WTC11 (cell line): ENCODE measurements at regions not wholly inside any gene's neighbourhood (a gene's known extent, or its start where the extent isn't known, plus 50 kb on each side); places are given as distances from the start of the nearest gene placed in this dataset.
"Not testable (repeated sequence)": the region's sequence is repeated elsewhere in the genome, so short reads cannot be mapped to it uniquely, and the experiment has no call there.

Experiments used
- ATAC-seq: fragments of 200-7000 bp; cut with Tn5 transposase; 2 replicates; pipeline ENCODE4 v1.10.0; 2021; ENCODE audit warnings: mild to moderate bottlenecking, moderate library complexity
- CTCF ChIA-PET: fragments of 300-600 bp; sonication (Branson Sonifier 250); formaldehyde crosslinking; loops from one replicate; lab custom pipeline; 2021; ENCODE audit warnings: antibody characterized with exemption; lab: Charles Lee
- POLR2A ChIA-PET: fragments of 350-600 bp; sonication (Branson Sonifier 250); formaldehyde crosslinking; loops from one replicate; lab custom pipeline; 2021; ENCODE audit warnings: antibody characterized with exemption; lab: Charles Lee
- DNase-seq: peaks from one replicate; pipeline ENCODE4 v3.0.0; 2021; ENCODE audit warnings: low spot score
- H3K27ac Mint-ChIP-seq: 2 replicates; pipeline ENCODE4 v1.8.0; 2021; ENCODE audit warnings: mixed read lengths
- H3K27me3 Mint-ChIP-seq: 2 replicates; pipeline ENCODE4 v1.8.0; 2021; ENCODE audit warnings: low read depth, mild to moderate bottlenecking, moderate library complexity, mixed read lengths
- H3K36me3 Mint-ChIP-seq: 2 replicates; pipeline ENCODE4 v1.8.0; 2021; ENCODE audit warnings: mixed read lengths
- H3K4me1 Mint-ChIP-seq: 2 replicates; pipeline ENCODE4 v1.8.0; 2022; ENCODE audit warnings: mixed read lengths
- H3K4me3 Mint-ChIP-seq: 2 replicates; pipeline ENCODE4 v1.8.0; 2021; ENCODE audit warnings: mild to moderate bottlenecking, moderate library complexity, mixed read lengths
- H3K9me3 Mint-ChIP-seq: 2 replicates; pipeline ENCODE4 v1.8.0; 2021; ENCODE audit warnings: mixed read lengths
- CREM ChIP-seq: sonication (generic); formaldehyde crosslinking; IDR thresholded peaks from 2 replicates; pipeline ENCODE4 v1.8.1; 2022; ENCODE audit warnings: mild to moderate bottlenecking, missing genetic modification reagents, moderate library complexity
- NFE2L1 ChIP-seq: sonication (generic); formaldehyde crosslinking; IDR thresholded peaks from 2 replicates; pipeline ENCODE4 v1.8.1; 2023; ENCODE audit warnings: missing genetic modification reagents
- SMAD4 ChIP-seq: sonication (generic); formaldehyde crosslinking; IDR thresholded peaks from 2 replicates; pipeline ENCODE4 v1.8.0; 2022; ENCODE audit warnings: mild to moderate bottlenecking, missing genetic modification reagents
- SOX15 ChIP-seq: fragments of 250-450 bp; sonication (Bioruptor Pico); IDR thresholded peaks from 2 replicates; pipeline ENCODE4 v1.9.0; 2021; ENCODE audit warnings: mild to moderate bottlenecking
- TEAD4 ChIP-seq: sonication (generic); formaldehyde crosslinking; IDR thresholded peaks from 2 replicates; pipeline ENCODE4 v1.8.0; 2022; ENCODE audit warnings: mild to moderate bottlenecking, missing genetic modification reagents
- TF ChIP-seq, protein P1 (sequence below): sonication (generic); formaldehyde crosslinking; IDR thresholded peaks from 2 replicates; pipeline ENCODE4 v1.8.1; 2023; ENCODE audit warnings: mild to moderate bottlenecking, moderate library complexity, missing genetic modification reagents
- TF ChIP-seq, protein P2 (sequence below): sonication (generic); formaldehyde crosslinking; IDR thresholded peaks from 2 replicates; pipeline ENCODE4 v1.8.1; 2023; ENCODE audit warnings: mild to moderate bottlenecking, missing genetic modification reagents, borderline replicate concordance
- TF ChIP-seq, protein P3 (sequence below): sonication (generic); formaldehyde crosslinking; IDR thresholded peaks from 2 replicates; pipeline ENCODE4 v1.8.1; 2022; ENCODE audit warnings: mild to moderate bottlenecking, moderate library complexity, missing genetic modification reagents
- TF ChIP-seq, protein P4 (sequence below): fragments of 250-450 bp; sonication (Bioruptor Pico); conservative IDR thresholded peaks from 2 replicates; pipeline ENCODE4 v1.9.0; 2021; ENCODE audit warnings: mild to moderate bottlenecking
- TF ChIP-seq, protein P5 (sequence below): sonication (generic); formaldehyde crosslinking; IDR thresholded peaks from 2 replicates; pipeline ENCODE4 v1.8.0; 2022; ENCODE audit warnings: missing genetic modification reagents

DNA sequence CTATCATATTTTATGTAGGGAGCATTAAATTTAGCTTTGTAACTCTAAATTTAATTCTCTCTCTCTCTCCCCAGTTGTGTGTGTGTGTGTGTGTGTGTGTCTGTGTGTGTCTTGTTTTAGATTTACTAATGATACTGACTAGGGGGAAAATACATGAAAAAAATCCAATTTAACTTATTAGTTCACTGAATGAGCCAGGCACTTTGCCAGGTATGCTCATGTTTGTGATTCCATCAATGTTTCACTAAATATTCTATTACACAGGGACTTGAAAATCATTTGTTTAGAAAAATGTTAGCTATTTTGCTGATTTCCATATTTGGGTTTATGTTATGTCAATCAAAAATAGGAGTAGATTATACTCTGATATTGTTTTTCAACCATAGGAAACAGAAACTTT, 203.7 kb upstream of the ZNF804A start (continued):
- TF ChIP-seq, protein P1, sequence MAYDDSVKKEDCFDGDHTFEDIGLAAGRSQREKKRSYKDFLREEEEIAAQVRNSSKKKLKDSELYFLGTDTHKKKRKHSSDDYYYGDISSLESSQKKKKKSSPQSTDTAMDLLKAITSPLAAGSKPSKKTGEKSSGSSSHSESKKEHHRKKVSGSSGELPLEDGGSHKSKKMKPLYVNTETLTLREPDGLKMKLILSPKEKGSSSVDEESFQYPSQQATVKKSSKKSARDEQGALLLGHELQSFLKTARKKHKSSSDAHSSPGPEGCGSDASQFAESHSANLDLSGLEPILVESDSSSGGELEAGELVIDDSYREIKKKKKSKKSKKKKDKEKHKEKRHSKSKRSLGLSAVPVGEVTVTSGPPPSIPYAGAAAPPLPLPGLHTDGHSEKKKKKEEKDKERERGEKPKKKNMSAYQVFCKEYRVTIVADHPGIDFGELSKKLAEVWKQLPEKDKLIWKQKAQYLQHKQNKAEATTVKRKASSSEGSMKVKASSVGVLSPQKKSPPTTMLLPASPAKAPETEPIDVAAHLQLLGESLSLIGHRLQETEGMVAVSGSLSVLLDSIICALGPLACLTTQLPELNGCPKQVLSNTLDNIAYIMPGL = no peak
- TF ChIP-seq, protein P2, sequence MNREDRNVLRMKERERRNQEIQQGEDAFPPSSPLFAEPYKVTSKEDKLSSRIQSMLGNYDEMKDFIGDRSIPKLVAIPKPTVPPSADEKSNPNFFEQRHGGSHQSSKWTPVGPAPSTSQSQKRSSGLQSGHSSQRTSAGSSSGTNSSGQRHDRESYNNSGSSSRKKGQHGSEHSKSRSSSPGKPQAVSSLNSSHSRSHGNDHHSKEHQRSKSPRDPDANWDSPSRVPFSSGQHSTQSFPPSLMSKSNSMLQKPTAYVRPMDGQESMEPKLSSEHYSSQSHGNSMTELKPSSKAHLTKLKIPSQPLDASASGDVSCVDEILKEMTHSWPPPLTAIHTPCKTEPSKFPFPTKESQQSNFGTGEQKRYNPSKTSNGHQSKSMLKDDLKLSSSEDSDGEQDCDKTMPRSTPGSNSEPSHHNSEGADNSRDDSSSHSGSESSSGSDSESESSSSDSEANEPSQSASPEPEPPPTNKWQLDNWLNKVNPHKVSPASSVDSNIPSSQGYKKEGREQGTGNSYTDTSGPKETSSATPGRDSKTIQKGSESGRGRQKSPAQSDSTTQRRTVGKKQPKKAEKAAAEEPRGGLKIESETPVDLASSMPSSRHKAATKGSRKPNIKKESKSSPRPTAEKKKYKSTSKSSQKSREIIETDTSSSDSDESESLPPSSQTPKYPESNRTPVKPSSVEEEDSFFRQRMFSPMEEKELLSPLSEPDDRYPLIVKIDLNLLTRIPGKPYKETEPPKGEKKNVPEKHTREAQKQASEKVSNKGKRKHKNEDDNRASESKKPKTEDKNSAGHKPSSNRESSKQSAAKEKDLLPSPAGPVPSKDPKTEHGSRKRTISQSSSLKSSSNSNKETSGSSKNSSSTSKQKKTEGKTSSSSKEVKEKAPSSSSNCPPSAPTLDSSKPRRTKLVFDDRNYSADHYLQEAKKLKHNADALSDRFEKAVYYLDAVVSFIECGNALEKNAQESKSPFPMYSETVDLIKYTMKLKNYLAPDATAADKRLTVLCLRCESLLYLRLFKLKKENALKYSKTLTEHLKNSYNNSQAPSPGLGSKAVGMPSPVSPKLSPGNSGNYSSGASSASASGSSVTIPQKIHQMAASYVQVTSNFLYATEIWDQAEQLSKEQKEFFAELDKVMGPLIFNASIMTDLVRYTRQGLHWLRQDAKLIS (CRISPR knock-in tag) = no peak
- TF ChIP-seq SOX15 = no peak
- TF ChIP-seq CREM (CRISPR knock-in tag) = no peak
- TF ChIP-seq, all 79 proteins: peak for 0

DNA sequence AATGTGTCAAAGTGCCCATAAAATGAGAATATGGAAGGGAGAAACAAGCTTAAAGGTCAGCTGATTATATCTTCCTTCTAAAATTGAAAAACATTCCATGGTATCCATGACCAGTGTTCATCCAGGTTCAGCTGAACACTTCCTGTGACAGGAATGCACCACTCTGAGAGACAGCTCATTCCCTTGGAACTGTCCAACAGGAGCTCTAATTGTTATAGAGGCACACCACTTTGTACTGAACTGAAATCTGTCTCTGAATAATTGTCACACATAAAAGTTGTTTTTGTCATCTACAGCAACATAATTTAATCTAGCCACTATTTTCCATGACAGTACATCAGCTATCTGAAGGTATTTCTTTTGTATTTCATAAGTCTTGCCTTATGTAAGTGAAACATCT, 195.9 kb upstream of the ZNF804A start:
- Mint-ChIP-seq H3K27ac (no peak overlapping the region), H3K4me3 (no peak overlapping the region), H3K9me3 (peaks cover 13% of the 10 kb centered on the region), H3K4me1 (no peaks in the 10 kb centered on the region), H3K27me3 (no peaks in the 10 kb centered on the region), H3K36me3 (peaks cover 7% of the 10 kb centered on the region)
- ChIA-PET CTCF (no interaction called here), POLR2A (no interaction called here)
- DNase-seq (no peak), ATAC-seq (no peak)
- TF ChIP-seq SMAD4 (CRISPR knock-in tag) (no peak), TEAD4 (CRISPR knock-in tag) (no peak), NFE2L1 (CRISPR knock-in tag) (no peak)
- TF ChIP-seq, protein P3, sequence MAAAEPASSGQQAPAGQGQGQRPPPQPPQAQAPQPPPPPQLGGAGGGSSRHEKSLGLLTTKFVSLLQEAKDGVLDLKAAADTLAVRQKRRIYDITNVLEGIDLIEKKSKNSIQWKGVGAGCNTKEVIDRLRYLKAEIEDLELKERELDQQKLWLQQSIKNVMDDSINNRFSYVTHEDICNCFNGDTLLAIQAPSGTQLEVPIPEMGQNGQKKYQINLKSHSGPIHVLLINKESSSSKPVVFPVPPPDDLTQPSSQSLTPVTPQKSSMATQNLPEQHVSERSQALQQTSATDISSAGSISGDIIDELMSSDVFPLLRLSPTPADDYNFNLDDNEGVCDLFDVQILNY (CRISPR knock-in tag) = no peak
- TF ChIP-seq, protein P4, sequence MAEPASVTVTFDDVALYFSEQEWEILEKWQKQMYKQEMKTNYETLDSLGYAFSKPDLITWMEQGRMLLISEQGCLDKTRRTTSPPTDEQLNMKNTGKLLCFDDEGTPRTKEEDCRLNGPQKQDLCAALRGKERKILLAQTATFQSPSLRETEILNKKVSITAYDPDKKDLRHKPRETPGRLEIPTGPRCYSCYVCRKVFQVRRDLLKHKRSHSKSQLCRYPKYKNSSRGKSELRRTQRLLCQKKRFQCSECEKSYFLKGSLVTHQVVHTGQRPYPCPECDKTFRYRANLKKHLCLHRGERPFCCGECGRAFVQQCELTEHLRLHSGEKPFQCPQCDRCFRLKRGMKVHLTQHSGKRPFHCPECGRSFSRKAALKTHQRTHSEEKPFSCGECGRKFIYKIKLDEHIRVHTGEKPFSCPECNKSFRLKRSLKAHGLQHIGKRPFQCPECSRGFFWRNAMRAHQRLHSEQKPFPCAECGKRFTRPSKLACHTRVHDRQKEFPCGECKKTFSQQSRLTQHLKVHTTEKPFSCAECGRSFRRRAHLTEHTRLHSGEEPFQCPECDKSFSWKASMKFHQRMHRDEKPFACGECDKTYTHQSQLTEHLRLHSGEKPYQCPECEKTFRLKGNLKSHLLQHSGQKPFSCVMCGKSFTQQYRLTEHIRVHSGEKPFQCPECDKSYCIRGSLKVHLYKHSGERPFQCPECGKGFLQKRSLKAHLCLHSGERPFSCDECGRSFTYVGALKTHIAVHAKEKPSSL = no peak
- TF ChIP-seq, protein P5, sequence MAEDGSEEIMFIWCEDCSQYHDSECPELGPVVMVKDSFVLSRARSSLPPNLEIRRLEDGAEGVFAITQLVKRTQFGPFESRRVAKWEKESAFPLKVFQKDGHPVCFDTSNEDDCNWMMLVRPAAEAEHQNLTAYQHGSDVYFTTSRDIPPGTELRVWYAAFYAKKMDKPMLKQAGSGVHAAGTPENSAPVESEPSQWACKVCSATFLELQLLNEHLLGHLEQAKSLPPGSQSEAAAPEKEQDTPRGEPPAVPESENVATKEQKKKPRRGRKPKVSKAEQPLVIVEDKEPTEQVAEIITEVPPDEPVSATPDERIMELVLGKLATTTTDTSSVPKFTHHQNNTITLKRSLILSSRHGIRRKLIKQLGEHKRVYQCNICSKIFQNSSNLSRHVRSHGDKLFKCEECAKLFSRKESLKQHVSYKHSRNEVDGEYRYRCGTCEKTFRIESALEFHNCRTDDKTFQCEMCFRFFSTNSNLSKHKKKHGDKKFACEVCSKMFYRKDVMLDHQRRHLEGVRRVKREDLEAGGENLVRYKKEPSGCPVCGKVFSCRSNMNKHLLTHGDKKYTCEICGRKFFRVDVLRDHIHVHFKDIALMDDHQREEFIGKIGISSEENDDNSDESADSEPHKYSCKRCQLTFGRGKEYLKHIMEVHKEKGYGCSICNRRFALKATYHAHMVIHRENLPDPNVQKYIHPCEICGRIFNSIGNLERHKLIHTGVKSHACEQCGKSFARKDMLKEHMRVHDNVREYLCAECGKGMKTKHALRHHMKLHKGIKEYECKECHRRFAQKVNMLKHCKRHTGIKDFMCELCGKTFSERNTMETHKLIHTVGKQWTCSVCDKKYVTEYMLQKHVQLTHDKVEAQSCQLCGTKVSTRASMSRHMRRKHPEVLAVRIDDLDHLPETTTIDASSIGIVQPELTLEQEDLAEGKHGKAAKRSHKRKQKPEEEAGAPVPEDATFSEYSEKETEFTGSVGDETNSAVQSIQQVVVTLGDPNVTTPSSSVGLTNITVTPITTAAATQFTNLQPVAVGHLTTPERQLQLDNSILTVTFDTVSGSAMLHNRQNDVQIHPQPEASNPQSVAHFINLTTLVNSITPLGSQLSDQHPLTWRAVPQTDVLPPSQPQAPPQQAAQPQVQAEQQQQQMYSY = no peak

DNA sequence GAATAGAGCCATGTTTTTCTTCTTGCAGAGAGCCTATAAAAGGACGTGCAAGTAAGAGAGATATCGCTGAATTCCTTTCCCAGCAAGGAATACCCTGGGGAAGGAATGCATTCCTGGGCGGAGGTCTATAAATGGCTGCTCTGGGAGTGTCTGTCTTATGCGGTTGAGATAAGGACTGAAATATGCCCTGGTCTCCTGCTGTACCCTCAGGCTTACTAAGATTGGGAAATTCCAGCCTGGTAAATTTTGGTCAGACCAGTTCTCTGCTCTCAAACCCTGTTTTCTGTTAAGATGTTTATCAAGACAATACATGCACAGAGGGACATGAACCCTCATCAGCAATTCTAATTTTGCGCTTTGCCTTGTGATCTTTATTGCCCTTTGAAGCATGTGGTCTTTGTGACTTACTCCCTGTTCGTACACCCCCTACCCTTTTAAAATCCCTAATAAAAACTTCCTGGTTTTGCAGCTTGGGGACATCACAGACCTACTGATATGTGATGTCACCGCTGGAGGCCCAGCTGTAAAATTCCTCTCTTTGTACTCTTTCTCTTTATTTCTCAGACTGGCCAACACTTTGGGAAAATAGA, 191.2 kb upstream of the ZNF804A start:
- DNase-seq = peak; percentile 63
- Mint-ChIP-seq H3K36me3 (peaks cover 16% of the 10 kb centered on the region), H3K9me3 (peaks cover 22% of the 10 kb centered on the region)
- H3K4me1 Mint-ChIP-seq, ATAC-seq, H3K27me3 Mint-ChIP-seq, CTCF ChIA-PET, POLR2A ChIA-PET, H3K4me3 Mint-ChIP-seq, H3K27ac Mint-ChIP-seq: not testable (repeated sequence)
